Right atrium auricular region (tissue), 2 donors: ENCODE measurements at regions not wholly inside any gene's neighbourhood (a gene's known extent, or its start where the extent isn't known, plus 50 kb on each side); places are given as distances from the start of the nearest gene placed in this dataset.

ENCODE experiments used
- DNase-seq: peaks from one replicate; pipeline ENCODE4 v3.0.0-alpha.2; 2019; ENCODE audit warnings: low spot score
- H3K27ac ChIP-seq, 2 donors: fragments of 200-600 bp; sonication (generic); 1 replicate in 1 of 2; 2 replicates in 1 of 2; pipeline ENCODE4 v1.5.1; 2016 to 2019
- H3K27me3 ChIP-seq, 2 donors: fragments of 200-600 bp; sonication (generic); one replicate each; pipeline versions ENCODE4 v1.5.1 to v1.6.0; 2017 to 2019
- H3K36me3 ChIP-seq: fragments of 200-600 bp; sonication (generic); one replicate; pipeline ENCODE4 v1.5.1; 2016
- H3K4me1 ChIP-seq, 2 donors: fragments of 200-600 bp; sonication (generic); one replicate each; pipeline versions ENCODE4 v1.5.1 to v1.6.0; 2017 to 2019
- H3K4me3 ChIP-seq, 2 donors: fragments of 200-600 bp; sonication (generic); 1 replicate in 1 of 2; 2 replicates in 1 of 2; pipeline ENCODE4 v1.5.1; 2017 to 2019; ENCODE audit warnings: mild to moderate bottlenecking in 1 of 2, moderate library complexity in 1 of 2
- H3K9me3 ChIP-seq, 2 donors: fragments of 200-600 bp; sonication (generic); one replicate each; pipeline ENCODE4 v1.5.1; 2019
- TF ChIP-seq, protein P1 (sequence below), 2 donors: fragments of 200-600 bp; sonication (generic); IDR thresholded peaks; one replicate each; pipeline ENCODE4 v1.5.1; 2019; ENCODE audit warnings: antibody characterized with exemption in 2 of 2

DNA sequence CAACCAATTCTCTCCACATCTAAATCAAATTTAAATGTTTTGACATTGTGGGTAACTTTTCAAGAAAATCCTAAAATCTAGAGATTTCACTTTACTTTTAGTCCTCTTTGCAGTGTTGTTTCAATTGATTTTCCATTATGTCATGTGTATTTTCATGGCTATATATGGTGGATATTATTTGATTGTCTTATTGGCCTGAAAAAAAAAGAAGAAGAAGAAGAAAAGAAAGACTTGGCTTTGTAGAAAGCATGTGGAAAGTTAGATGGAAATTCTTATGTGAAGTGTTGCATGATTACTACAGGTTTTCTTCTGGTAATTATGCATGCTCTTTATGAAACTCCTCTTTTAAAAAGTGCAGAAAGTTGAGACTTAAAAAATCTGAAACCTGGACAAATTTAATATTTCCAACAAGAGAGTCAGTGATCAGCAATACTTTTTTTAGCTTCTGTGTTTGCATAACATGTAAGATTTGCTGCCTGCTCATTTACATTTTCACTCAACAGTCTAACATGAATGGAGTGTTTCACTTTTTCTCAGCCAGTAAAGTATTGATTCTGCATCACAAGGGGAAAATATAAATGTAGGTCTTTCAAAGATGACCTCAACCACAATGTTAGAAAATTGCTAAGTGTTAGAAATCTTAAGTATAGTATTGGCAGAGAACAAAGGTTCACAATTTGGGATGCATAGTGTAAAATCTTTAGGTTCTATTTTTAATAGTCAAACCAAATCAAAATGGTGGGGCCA is 438.7 kb downstream of the BCKDHB start:
- no peaks in the 10 kb centered on the region for H3K36me3 ChIP-seq
- H3K4me3 ChIP-seq, result no peak overlapping the region
- DNase-seq, result no peak
- H3K9me3 ChIP-seq, result no peaks in the 10 kb centered on the region
- H3K27me3 ChIP-seq, result no peaks in the 10 kb centered on the region
- H3K4me1 ChIP-seq, result no peaks in the 10 kb centered on the region
- TF ChIP-seq, protein P1, sequence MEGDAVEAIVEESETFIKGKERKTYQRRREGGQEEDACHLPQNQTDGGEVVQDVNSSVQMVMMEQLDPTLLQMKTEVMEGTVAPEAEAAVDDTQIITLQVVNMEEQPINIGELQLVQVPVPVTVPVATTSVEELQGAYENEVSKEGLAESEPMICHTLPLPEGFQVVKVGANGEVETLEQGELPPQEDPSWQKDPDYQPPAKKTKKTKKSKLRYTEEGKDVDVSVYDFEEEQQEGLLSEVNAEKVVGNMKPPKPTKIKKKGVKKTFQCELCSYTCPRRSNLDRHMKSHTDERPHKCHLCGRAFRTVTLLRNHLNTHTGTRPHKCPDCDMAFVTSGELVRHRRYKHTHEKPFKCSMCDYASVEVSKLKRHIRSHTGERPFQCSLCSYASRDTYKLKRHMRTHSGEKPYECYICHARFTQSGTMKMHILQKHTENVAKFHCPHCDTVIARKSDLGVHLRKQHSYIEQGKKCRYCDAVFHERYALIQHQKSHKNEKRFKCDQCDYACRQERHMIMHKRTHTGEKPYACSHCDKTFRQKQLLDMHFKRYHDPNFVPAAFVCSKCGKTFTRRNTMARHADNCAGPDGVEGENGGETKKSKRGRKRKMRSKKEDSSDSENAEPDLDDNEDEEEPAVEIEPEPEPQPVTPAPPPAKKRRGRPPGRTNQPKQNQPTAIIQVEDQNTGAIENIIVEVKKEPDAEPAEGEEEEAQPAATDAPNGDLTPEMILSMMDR (IDR thresholded peaks at IDR 0.05), result no peak
- no peak overlapping the region for H3K27ac ChIP-seq

DNA sequence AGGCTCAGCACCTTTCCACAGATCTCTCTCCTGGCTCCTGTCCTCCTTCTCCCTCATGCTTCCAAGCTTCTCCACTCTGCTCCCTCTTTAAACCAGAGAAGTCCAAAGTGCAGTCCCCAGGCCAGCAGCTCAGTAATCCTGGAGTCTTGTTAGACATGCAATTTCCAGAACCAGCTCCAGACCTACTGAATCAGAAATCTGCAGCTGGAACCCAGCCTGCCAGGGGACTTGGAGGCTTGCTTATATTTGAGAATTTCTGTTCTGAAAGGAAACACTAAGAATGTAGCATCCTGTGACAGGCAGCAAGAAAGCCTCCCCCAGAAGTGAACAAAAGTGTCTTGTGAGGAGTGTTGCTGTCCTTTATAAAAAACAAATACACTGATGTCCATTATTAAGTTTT is 438.1 kb downstream of the BCKDHB start:
- no peak overlapping the region for H3K4me3 ChIP-seq
- H3K9me3 ChIP-seq, result no peaks in the 10 kb centered on the region
- TF ChIP-seq, protein P1 (IDR thresholded peaks at IDR 0.05), result no peak
- no peak overlapping the region for H3K27ac ChIP-seq
- H3K4me1 ChIP-seq, result no peaks in the 10 kb centered on the region
- H3K27me3 ChIP-seq, result no peaks in the 10 kb centered on the region
- no peaks in the 10 kb centered on the region for H3K36me3 ChIP-seq
- no peak for DNase-seq

DNA sequence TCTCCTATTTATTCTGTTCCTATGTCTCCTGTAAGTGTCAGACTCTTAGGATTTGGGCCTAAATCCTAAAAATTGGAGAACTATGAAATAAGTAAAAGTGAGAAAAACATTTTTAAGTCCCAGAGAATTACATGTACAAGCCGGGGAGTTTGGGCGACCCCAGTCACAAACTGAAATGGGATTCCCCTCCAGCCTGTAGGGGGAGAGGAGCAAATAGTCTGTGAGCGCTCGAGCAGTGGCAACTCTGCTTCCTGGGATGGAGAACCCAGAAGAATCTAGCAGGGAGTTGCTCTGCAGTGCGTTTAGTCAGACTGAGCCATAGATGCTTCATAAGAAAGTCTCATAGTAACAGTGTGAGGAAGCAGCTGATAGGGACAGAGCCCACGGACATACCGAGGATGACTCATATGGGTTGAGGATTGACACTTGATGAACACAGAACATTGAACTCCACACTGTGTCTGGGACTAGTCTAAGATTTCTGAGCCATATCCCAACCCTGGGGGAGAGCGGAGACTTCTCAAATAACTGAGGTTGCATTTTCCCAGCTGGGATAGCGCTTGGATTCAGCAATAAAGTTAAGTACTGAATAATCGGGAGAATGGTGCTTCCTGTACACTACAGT is 437.2 kb downstream of the BCKDHB start:
- Histone ChIP-seq H3K4me3 (no peak overlapping the region), H3K27me3 (no peaks in the 10 kb centered on the region), H3K4me1 (no peaks in the 10 kb centered on the region), H3K36me3 (no peaks in the 10 kb centered on the region), H3K27ac (no peak overlapping the region), H3K9me3 (no peaks in the 10 kb centered on the region)
- DNase-seq, result no peak
- TF ChIP-seq, protein P1 (IDR thresholded peaks at IDR 0.05), result no peak

DNA sequence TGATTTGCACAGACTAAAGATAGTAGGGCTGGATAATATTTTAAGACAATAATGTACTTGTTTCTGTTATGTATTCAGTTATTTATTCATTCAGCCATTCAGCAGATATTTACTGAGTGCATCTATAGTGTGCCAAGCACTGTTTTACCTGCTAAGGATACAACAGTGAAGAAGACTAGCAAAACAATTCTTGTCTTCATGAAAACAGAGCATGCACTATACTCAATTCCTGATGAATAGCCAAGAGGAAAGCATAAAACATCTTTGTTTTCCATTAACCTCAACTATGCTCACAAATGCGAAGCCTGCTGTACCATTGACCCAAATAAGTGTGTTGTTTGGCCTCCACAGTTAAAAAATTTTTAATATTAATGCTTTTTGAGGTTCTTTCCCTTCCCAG is 436.7 kb downstream of the BCKDHB start:
- H3K4me3 ChIP-seq, result no peak overlapping the region
- no peak overlapping the region for H3K27ac ChIP-seq
- no peaks in the 10 kb centered on the region for H3K9me3 ChIP-seq
- H3K36me3 ChIP-seq, result no peaks in the 10 kb centered on the region
- no peaks in the 10 kb centered on the region for H3K27me3 ChIP-seq
- TF ChIP-seq, protein P1 (IDR thresholded peaks at IDR 0.05), result no peak
- DNase-seq, result no peak
- no peaks in the 10 kb centered on the region for H3K4me1 ChIP-seq

DNA sequence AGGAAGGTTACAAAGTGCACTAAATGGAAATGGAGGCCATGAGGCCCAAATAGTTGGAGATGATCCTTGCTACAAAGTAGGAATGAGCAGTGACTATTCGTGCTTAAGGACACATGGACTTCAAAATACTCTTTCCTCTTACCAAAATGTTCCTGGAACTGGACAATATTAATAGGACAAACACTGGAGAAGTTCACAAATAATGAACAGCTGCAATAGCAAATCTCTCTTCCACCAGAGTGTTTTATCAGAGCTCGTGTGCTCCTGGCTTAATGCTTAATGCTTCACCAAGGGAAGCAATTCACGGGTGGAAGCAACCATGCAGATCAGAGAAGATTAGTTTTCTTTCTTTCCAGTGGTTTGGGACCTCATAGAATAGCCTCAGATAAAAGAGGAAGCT is 435.4 kb downstream of the BCKDHB start:
- Histone ChIP-seq H3K4me3 (no peak overlapping the region), H3K9me3 (no peaks in the 10 kb centered on the region), H3K4me1 (no peaks in the 10 kb centered on the region), H3K36me3 (no peaks in the 10 kb centered on the region), H3K27ac (no peak overlapping the region), H3K27me3 (no peaks in the 10 kb centered on the region)
- TF ChIP-seq, protein P1 (IDR thresholded peaks at IDR 0.05), result no peak
- no peak for DNase-seq
